ENCODE measurements at regions not wholly inside any gene's neighbourhood (a gene's known extent, or its start where the extent isn't known, plus 50 kb on each side); places are given as distances from the start of the nearest gene placed in this dataset.

GRCh38 chr11:123250892-123251656 is 56.0 kb upstream of the CLMP start:
- no peak overlapping the region for H3K4me3 ChIP-seq (ENCODE audit: low read length)
- no peak overlapping the region for H3K27ac Mint-ChIP-seq
- H3K9ac ChIP-seq (ENCODE audit: extremely low read depth, low read length, poor library complexity, severe bottlenecking): no peak overlapping the region
- peaks cover 2% of the 10 kb centered on the region for H3K9me3 Mint-ChIP-seq
- 93 to 96% methylated on average over 11 of the region's 11 CpGs for WGBS, 2 experiments (ENCODE audit: insufficient coverage in 1 of 2, insufficient read length in 1 of 2)
- no peak for DNase-seq
- H3K36me3 ChIP-seq (ENCODE audit: control insufficient read depth, insufficient read depth, low read length): no peaks in the 10 kb centered on the region
- peaks cover 10% of the 10 kb centered on the region for H3K4me1 Mint-ChIP-seq
- H3K27me3 ChIP-seq (ENCODE audit: control insufficient read depth, insufficient read depth, low read length, poor library complexity, severe bottlenecking): no peaks in the 10 kb centered on the region
- H3K27me3 Mint-ChIP-seq (ENCODE audit: insufficient read depth): peaks cover 2% of the 10 kb centered on the region
- no peak overlapping the region for H3K4me3 Mint-ChIP-seq
- H3K36me3 Mint-ChIP-seq (ENCODE audit: low read depth): no peaks in the 10 kb centered on the region
- H3K9me3 ChIP-seq (ENCODE audit: control insufficient read depth, low read length): no peaks in the 10 kb centered on the region
- TF ChIP-seq CTCF (conservative IDR thresholded peaks at IDR 0.05): no peak
- H3K4me1 ChIP-seq (ENCODE audit: control insufficient read depth, insufficient read depth, low read length): no peaks in the 10 kb centered on the region
- peak overlapping the region; percentile 63 for H3K27ac ChIP-seq (ENCODE audit: low read depth, low read length)

GRCh38 chr11:123249354-123249753 is 54.3 kb upstream of the CLMP start:
- Histone ChIP-seq H3K36me3 (ENCODE audit: control insufficient read depth, insufficient read depth, low read length) (no peaks in the 10 kb centered on the region), H3K4me3 (ENCODE audit: low read length) (no peak overlapping the region), H3K27me3 (ENCODE audit: control insufficient read depth, insufficient read depth, low read length, poor library complexity, severe bottlenecking) (no peaks in the 10 kb centered on the region), H3K9ac (ENCODE audit: extremely low read depth, low read length, poor library complexity, severe bottlenecking) (no peak overlapping the region), H3K27ac (ENCODE audit: low read depth, low read length) (no peak overlapping the region), H3K4me1 (ENCODE audit: control insufficient read depth, insufficient read depth, low read length) (no peaks in the 10 kb centered on the region), H3K9me3 (ENCODE audit: control insufficient read depth, low read length) (no peaks in the 10 kb centered on the region)
- H3K27ac Mint-ChIP-seq: no peak overlapping the region
- H3K4me3 Mint-ChIP-seq: no peak overlapping the region
- WGBS, 2 experiments (ENCODE audit: insufficient coverage in 1 of 2, insufficient read length in 1 of 2): 93 to 94% methylated on average over 5 of the region's 5 CpGs
- no peaks in the 10 kb centered on the region for H3K9me3 Mint-ChIP-seq
- TF ChIP-seq CTCF (conservative IDR thresholded peaks at IDR 0.05): no peak
- H3K27me3 Mint-ChIP-seq (ENCODE audit: insufficient read depth): no peaks in the 10 kb centered on the region
- DNase-seq: no peak
- peaks cover 6% of the 10 kb centered on the region for H3K4me1 Mint-ChIP-seq
- no peaks in the 10 kb centered on the region for H3K36me3 Mint-ChIP-seq (ENCODE audit: low read depth)

DNA sequence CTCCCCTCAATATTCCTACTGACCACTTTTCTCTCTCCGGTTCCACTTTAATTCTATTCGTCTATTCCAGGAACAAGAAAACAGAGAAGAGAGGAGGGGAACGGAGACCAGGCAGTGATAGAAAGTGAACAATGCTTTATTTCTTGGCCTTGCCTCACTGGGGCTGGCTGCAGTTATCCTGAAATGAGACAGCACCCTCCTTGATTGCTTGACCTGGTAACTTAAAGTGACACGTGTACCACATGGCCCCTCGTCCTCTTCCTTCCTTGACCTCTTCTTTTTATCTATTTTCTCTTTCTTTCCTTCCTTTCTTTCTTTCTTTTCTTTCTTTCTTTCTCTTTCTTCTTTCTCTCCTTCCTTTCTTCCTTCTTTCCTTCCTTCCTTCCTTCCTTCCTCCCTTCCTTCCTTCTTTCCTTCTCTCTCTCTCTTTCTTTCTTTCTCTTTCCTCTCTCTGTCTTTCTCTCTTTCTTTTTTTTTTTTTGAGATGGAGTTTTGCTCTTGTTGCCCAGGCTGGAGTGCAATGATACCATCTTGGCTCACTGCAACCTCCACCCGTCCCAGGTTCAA is 52.8 kb upstream of the CLMP start:
- Mint-ChIP-seq H3K4me3 (no peak overlapping the region), H3K27me3 (ENCODE audit: insufficient read depth) (no peaks in the 10 kb centered on the region), H3K9me3 (no peaks in the 10 kb centered on the region), H3K4me1 (peaks cover 21% of the 10 kb centered on the region), H3K36me3 (ENCODE audit: low read depth) (no peaks in the 10 kb centered on the region), H3K27ac (no peak overlapping the region)
- DNase-seq: no peak
- H3K27me3 ChIP-seq (ENCODE audit: control insufficient read depth, insufficient read depth, low read length, poor library complexity, severe bottlenecking): no peaks in the 10 kb centered on the region
- WGBS, 2 experiments (ENCODE audit: insufficient coverage in 1 of 2, insufficient read length in 1 of 2): 69 to 79% methylated on average over 5 to 6 of the region's 6 CpGs
- H3K27ac ChIP-seq (ENCODE audit: low read depth, low read length): no peak overlapping the region
- H3K9ac ChIP-seq (ENCODE audit: extremely low read depth, low read length, poor library complexity, severe bottlenecking): no peak overlapping the region
- H3K4me3 ChIP-seq (ENCODE audit: low read length): no peak overlapping the region
- no peak for TF ChIP-seq CTCF (conservative IDR thresholded peaks at IDR 0.05)
- peaks cover 11% of the 10 kb centered on the region for H3K4me1 ChIP-seq (ENCODE audit: control insufficient read depth, insufficient read depth, low read length)
- no peaks in the 10 kb centered on the region for H3K36me3 ChIP-seq (ENCODE audit: control insufficient read depth, insufficient read depth, low read length)
- no peaks in the 10 kb centered on the region for H3K9me3 ChIP-seq (ENCODE audit: control insufficient read depth, low read length)

Data from endodermal cell (in vitro differentiated cells).